GM12878 (cell line): ENCODE measurements at regions not wholly inside any gene's neighbourhood (a gene's known extent, or its start where the extent isn't known, plus 50 kb on each side); places are given as distances from the start of the nearest gene placed in this dataset.

Source experiments
- ATAC-seq: fragments of 200-7000 bp; cut with Tn5 transposase; 3 replicates; pipeline ENCODE4 v1.9.1; 2020; ENCODE audit warnings: mild to moderate bottlenecking, moderate library complexity
- BruUV-seq: library from RNA; stranded (reverse); fragments of 400-500 nt; replicated peaks from 2 replicates; lab custom pipeline; 2021; lab: Mats Ljungman, UMichigan
- CTCF ChIA-PET: fragments of 300-600 bp; sonication (Branson Sonifier 250); formaldehyde crosslinking; extraction: SDS; loops from one replicate; lab custom pipeline; 2021; ENCODE audit warnings: inconsistent platforms; lab: Yijun Ruan, JAX
- POLR2A ChIA-PET: fragments of 350-600 bp; formaldehyde crosslinking; extraction: SDS; loops from one replicate; lab custom pipeline; 2021; ENCODE audit warnings: inconsistent platforms; lab: Charles Lee
- RAD21 ChIA-PET: fragments of 300-600 bp; sonication (Branson Sonifier 250); formaldehyde crosslinking; loops from one replicate; lab custom pipeline; 2023; ENCODE audit warnings: antibody characterized with exemption; ENCODE audit not compliant: unreplicated experiment; lab: Charles Lee
- SMC1A ChIA-PET: fragments of 300-600 bp; sonication (Branson Sonifier 250); formaldehyde crosslinking; loops from one replicate; lab custom pipeline; 2023; ENCODE audit not compliant: unreplicated experiment, uncharacterized antibody; lab: Charles Lee
- DNase-seq: peaks from one replicate; pipeline ENCODE4 v3.0.0-alpha.2; 2011; ENCODE audit warnings: low read depth, low spot score
- FAIRE-seq: peaks from 3 replicates; lab custom pipeline; 2011; peaks lifted over from hg19 to GRCh38; lab: Jason Lieb, UNC
- H2AFZ ChIP-seq: 2 replicates; pipeline ENCODE4 v1.6.0; 2011; ENCODE audit warnings: low read depth, low read length, control low read depth; ENCODE audit not compliant: control insufficient read depth
- H3K27ac ChIP-seq: 2 replicates; pipeline ENCODE4 v1.5.1; 2011; ENCODE audit warnings: control low read depth; ENCODE audit not compliant: control insufficient read depth, insufficient read depth
- H3K27me3 ChIP-seq, 2 experiments: replicated peaks in 1 of 2; 2 replicates each; pipeline versions ENCODE4 v1.6.0 to v1.6.1; 2011; ENCODE audit warnings: low read length in 1 of 2; ENCODE audit not compliant: control insufficient read depth in 2 of 2, insufficient read depth in 2 of 2
- H3K36me3 ChIP-seq, 2 experiments: 2 replicates each; pipeline ENCODE4 v1.5.1; 2011; ENCODE audit warnings: low read length in 1 of 2; ENCODE audit not compliant: control insufficient read depth in 2 of 2, insufficient read depth in 2 of 2
- H3K4me1 ChIP-seq: 2 replicates; pipeline ENCODE4 v1.6.1; 2011; ENCODE audit warnings: mild to moderate bottlenecking, low read length, moderate library complexity, mixed read lengths; ENCODE audit not compliant: control insufficient read depth, insufficient read depth
- H3K4me2 ChIP-seq: 2 replicates; pipeline ENCODE4 v1.6.0; 2011; ENCODE audit warnings: control low read depth; ENCODE audit not compliant: control insufficient read depth, insufficient read depth
- H3K4me3 ChIP-seq: fragments of 200-600 bp; sonication (generic); 2 replicates; pipeline ENCODE4 v1.5.1; 2016
- H3K79me2 ChIP-seq: 2 replicates; pipeline ENCODE4 v1.6.0; 2011; ENCODE audit warnings: low read length; ENCODE audit not compliant: control insufficient read depth, insufficient read depth
- H3K9ac ChIP-seq: 2 replicates; pipeline ENCODE4 v1.8.0; 2011; ENCODE audit warnings: low read length, control low read depth, mixed read lengths; ENCODE audit not compliant: control insufficient read depth, insufficient read depth
- H3K9me3 ChIP-seq: replicated peaks from 3 replicates; pipeline ENCODE4 v1.5.1; 2011; ENCODE audit warnings: mild to moderate bottlenecking, low read length; ENCODE audit not compliant: control insufficient read depth, insufficient read depth
- H4K20me1 ChIP-seq: 2 replicates; pipeline ENCODE4 v1.6.0; 2011; ENCODE audit not compliant: control insufficient read depth, insufficient read depth
- CHD4 ChIP-seq: fragments of 200-600 bp; sonication (generic); IDR thresholded peaks from 2 replicates; pipeline ENCODE4 v1.6.1; 2016; ENCODE audit warnings: mild to moderate bottlenecking
- E4F1 ChIP-seq: fragments of 450-650 bp; IDR thresholded peaks from 2 replicates; pipeline ENCODE4 v1.6.1; 2018; ENCODE audit warnings: borderline replicate concordance, mild to moderate bottlenecking; ENCODE audit not compliant: partially characterized antibody
- EP300 ChIP-seq, 2 experiments: fragments of 150-350 bp in 1 of 2; IDR thresholded peaks; 2 replicates each; pipeline ENCODE4 v1.6.1; 2011 to 2012; ENCODE audit warnings: low read depth in 2 of 2, low read length in 2 of 2, borderline replicate concordance in 1 of 2, improper control_type of control experiment in 1 of 2, inconsistent platforms in 1 of 2; ENCODE audit not compliant: control insufficient read depth in 1 of 2
- NFXL1 ChIP-seq: fragments of 450-650 bp; IDR thresholded peaks from 2 replicates; pipeline ENCODE4 v1.6.1; 2017; ENCODE audit warnings: antibody characterized with exemption, mild to moderate bottlenecking, borderline replicate concordance
- PAX5 ChIP-seq: IDR thresholded peaks from 2 replicates; pipeline ENCODE4 v1.6.1; 2011; ENCODE audit warnings: low read depth, low read length, borderline replicate concordance
- RB1 ChIP-seq: fragments of 450-650 bp; formaldehyde crosslinking; IDR thresholded peaks from 2 replicates; pipeline ENCODE4 v1.6.1; 2017; ENCODE audit warnings: mild to moderate bottlenecking, borderline replicate concordance
- SIN3A ChIP-seq: IDR thresholded peaks from 2 replicates; pipeline ENCODE4 v1.6.1; 2012; ENCODE audit warnings: low read depth, low read length, improper control_type of control experiment
- ZBTB33 ChIP-seq: fragments of 450-650 bp; IDR thresholded peaks from 2 replicates; pipeline ENCODE4 v1.6.1; 2017; ENCODE audit warnings: mild to moderate bottlenecking
- WGBS: methylation state at CpG from one replicate; pipeline ENCODE4 v1.1.6; 2016; ENCODE audit warnings: low lambda C conversion rate; ENCODE audit not compliant: insufficient replicate concordance, insufficient coverage; ENCODE audit errors: missing lambda C conversion rate; 5-methylcytosine and 5-hydroxymethylcytosine counted together
- in situ Hi-C: fragments of 300-500 bp; cut with MboI; formaldehyde crosslinking; loops from 9 replicates; pipeline ENCODE4 v1.14.3; 2018; ENCODE audit warnings: mixed read lengths
- intact Hi-C: fragments of 100-400 bp; cut with micrococcal nuclease; formaldehyde crosslinking; loops from one replicate; pipeline ENCODE4 v1.14.2; 2022; ENCODE audit not compliant: unreplicated experiment

- in situ Hi-C loops = no loop called here
- DNase-seq = no peak
- POLR2A ChIA-PET = no interaction called here
- H4K20me1 ChIP-seq = no peaks in the 10 kb centered on the region
- TF ChIP-seq CHD4 (no peak), PAX5 (no peak), EP300 (IDR thresholded peaks at IDR 0.05; ENCODE audit: borderline replicate concordance in 1 of 2, control insufficient read depth in 1 of 2, low read depth in 2 of 2, low read length in 2 of 2) (no peak), ZBTB33 (no peak), RB1 (no peak), SIN3A (no peak), NFXL1 (no peak), E4F1 (no peak)
- TF ChIP-seq, all 136 proteins: peak for 0
- 0% methylated on average over 2 of the region's 2 CpGs for WGBS
- Histone ChIP-seq H2AFZ (no peak overlapping the region), H3K4me1 (no peaks in the 10 kb centered on the region), H3K9me3 (no peaks in the 10 kb centered on the region), H3K4me3 (no peak overlapping the region), H3K4me2 (no peak overlapping the region), H3K79me2 (no peaks in the 10 kb centered on the region), H3K27me3 (no peaks in the 10 kb centered on the region), H3K36me3 (no peaks in the 10 kb centered on the region), H3K9ac (no peak overlapping the region), H3K27ac (no peak overlapping the region)
- intact Hi-C loops = no loop called here
- BruUV-seq = no TSS peak
- CTCF ChIA-PET = no interaction called here
- RAD21 ChIA-PET = no interaction called here
- FAIRE-seq (no peak), ATAC-seq (no peak)
- SMC1A ChIA-PET = interaction anchor here (0.7 to 0.9 kb wide), 2 partner anchors 298 to 314 kb away, joined by 3 read pairs; no protein-coding TSS in a partner anchor
Measured at GRCh38 chr10:107889105-107889504, 724.6 kb upstream of the SORCS1 start.
